Common myeloid progenitor, CD34-positive (primary cell): ENCODE measurements at regions not wholly inside any gene's neighbourhood (a gene's known extent, or its start where the extent isn't known, plus 50 kb on each side); places are given as distances from the start of the nearest gene placed in this dataset.

Experiments used
- CTCF ChIA-PET: fragments of 350-600 bp; sonication (Branson Sonifier 250); formaldehyde crosslinking; loops from one replicate; lab custom pipeline; 2021; ENCODE audit warnings: antibody characterized with exemption; lab: Charles Lee
- POLR2A ChIA-PET: fragments of 350-600 bp; sonication (Branson Sonifier 250); formaldehyde crosslinking; loops from one replicate; lab custom pipeline; 2021; ENCODE audit warnings: antibody characterized with exemption; lab: Charles Lee
- DNase-seq, 3 donors: peaks; one replicate each; pipeline versions ENCODE4 v3.0.0 to v3.0.0-alpha.2; 2013
- H3K27ac ChIP-seq, 2 experiments: 1 replicate in 1 of 2; 2 replicates in 1 of 2; pipeline ENCODE4 v1.7.0; 2013; ENCODE audit warnings: inconsistent platforms in 2 of 2, low read length in 2 of 2, mild to moderate bottlenecking in 2 of 2, low read depth in 1 of 2, moderate library complexity in 1 of 2; ENCODE audit not compliant: severe bottlenecking in 2 of 2, insufficient read depth in 1 of 2, poor library complexity in 1 of 2
- H3K27me3 ChIP-seq, 5 experiments: replicated peaks in 2 of 5; 1 replicate in 3 of 5; 2 replicates in 2 of 5; pipeline versions ENCODE4 v1.6.1 to v1.7.0; 2013; ENCODE audit warnings: low read length in 4 of 5, mild to moderate bottlenecking in 2 of 5, moderate library complexity in 2 of 5, inconsistent platforms in 1 of 5; ENCODE audit not compliant: insufficient read depth in 5 of 5, control insufficient read depth in 4 of 5
- H3K36me3 ChIP-seq, 4 experiments: 1 replicate in 2 of 4; 2 replicates in 2 of 4; pipeline versions ENCODE4 v1.6.1 to v1.7.0; 2013; ENCODE audit warnings: low read length in 3 of 4, control low read depth in 1 of 4, mild to moderate bottlenecking in 1 of 4; ENCODE audit not compliant: control insufficient read depth in 4 of 4, insufficient read depth in 4 of 4
- H3K4me1 ChIP-seq, 4 experiments: 1 replicate in 3 of 4; 2 replicates in 1 of 4; pipeline versions ENCODE4 v1.6.1 to v1.7.1; 2013; ENCODE audit warnings: low read length in 3 of 4, mild to moderate bottlenecking in 3 of 4, control low read depth in 1 of 4, inconsistent platforms in 1 of 4, moderate library complexity in 1 of 4; ENCODE audit not compliant: control insufficient read depth in 4 of 4, insufficient read depth in 4 of 4; ENCODE audit errors: control extremely low read depth in 1 of 4
- H3K4me3 ChIP-seq, 7 experiments: 1 replicate in 4 of 7; 2 replicates in 3 of 7; pipeline versions ENCODE4 v1.5.1 to v1.7.0; 2013; ENCODE audit warnings: mild to moderate bottlenecking in 7 of 7, low read length in 6 of 7, moderate library complexity in 6 of 7, inconsistent platforms in 2 of 7, low read depth in 2 of 7, control low read depth in 1 of 7; ENCODE audit not compliant: insufficient read depth in 4 of 7, control insufficient read depth in 1 of 7; ENCODE audit errors: extremely low read depth in 1 of 7
- H3K9me3 ChIP-seq, 5 experiments: 1 replicate in 4 of 5; 2 replicates in 1 of 5; pipeline versions ENCODE4 v1.6.1 to v1.7.1; 2013; ENCODE audit warnings: low read length in 4 of 5, mild to moderate bottlenecking in 2 of 5, inconsistent platforms in 1 of 5, low read depth in 1 of 5, moderate library complexity in 1 of 5; ENCODE audit not compliant: control insufficient read depth in 4 of 5, insufficient read depth in 2 of 5; ENCODE audit errors: control extremely low read depth in 1 of 5
- WGBS: methylation state at CpG from one replicate; pipeline ENCODE4 v1.1.5; 2013; ENCODE audit not compliant: insufficient coverage; 5-methylcytosine and 5-hydroxymethylcytosine counted together

- Histone ChIP-seq H3K36me3 (no peaks in the 10 kb centered on the region), H3K27ac (no peak overlapping the region), H3K4me3 (no peak overlapping the region), H3K9me3 (no peaks in the 10 kb centered on the region), H3K27me3 (no peaks in the 10 kb centered on the region), H3K4me1 (no peaks in the 10 kb centered on the region)
- no peak for DNase-seq
- POLR2A ChIA-PET, result no interaction called here
- CTCF ChIA-PET, result no interaction called here
- no CpG with 5 or more reads among the region's 1 CpG for WGBS
These were observed 72.5 kb upstream of the KCNIP4 start for GRCh38 chr4:22021106-22021505.

GRCh38 chr4:22020129-22020528 is 71.6 kb upstream of the KCNIP4 start:
- DNase-seq, result no peak
- Histone ChIP-seq H3K27me3 (no peaks in the 10 kb centered on the region), H3K27ac (no peak overlapping the region), H3K4me3 (no peak overlapping the region), H3K9me3 (no peaks in the 10 kb centered on the region), H3K4me1 (no peaks in the 10 kb centered on the region), H3K36me3 (no peaks in the 10 kb centered on the region)
- CTCF ChIA-PET, result no interaction called here
- POLR2A ChIA-PET, result no interaction called here

DNA sequence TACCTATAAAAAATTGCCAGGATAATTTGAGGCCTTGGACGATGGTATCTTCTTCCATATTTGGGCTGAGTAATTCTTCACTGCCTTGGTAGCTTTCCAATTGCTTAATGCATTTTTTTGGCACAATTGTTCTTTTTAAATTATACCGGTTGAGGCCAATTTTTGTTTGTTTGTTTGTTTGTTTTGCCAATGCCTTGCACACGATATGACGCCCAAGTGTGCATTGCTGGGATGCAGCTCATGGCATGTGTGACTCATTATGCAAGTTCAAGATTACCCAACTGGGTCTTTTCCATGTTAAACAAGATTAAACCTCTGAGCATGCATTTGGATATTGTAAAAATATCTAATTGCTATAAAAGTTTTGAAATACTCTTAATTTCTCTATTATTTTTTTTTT is 71.1 kb upstream of the KCNIP4 start:
- CTCF ChIA-PET, result no interaction called here
- Histone ChIP-seq H3K36me3 (no peaks in the 10 kb centered on the region), H3K4me1 (no peaks in the 10 kb centered on the region), H3K9me3 (no peaks in the 10 kb centered on the region), H3K27ac (no peak overlapping the region), H3K27me3 (no peaks in the 10 kb centered on the region), H3K4me3 (no peak overlapping the region)
- WGBS, result 90% methylated on average over 3 of the region's 4 CpGs
- POLR2A ChIA-PET, result no interaction called here
- DNase-seq, result no peak

DNA sequence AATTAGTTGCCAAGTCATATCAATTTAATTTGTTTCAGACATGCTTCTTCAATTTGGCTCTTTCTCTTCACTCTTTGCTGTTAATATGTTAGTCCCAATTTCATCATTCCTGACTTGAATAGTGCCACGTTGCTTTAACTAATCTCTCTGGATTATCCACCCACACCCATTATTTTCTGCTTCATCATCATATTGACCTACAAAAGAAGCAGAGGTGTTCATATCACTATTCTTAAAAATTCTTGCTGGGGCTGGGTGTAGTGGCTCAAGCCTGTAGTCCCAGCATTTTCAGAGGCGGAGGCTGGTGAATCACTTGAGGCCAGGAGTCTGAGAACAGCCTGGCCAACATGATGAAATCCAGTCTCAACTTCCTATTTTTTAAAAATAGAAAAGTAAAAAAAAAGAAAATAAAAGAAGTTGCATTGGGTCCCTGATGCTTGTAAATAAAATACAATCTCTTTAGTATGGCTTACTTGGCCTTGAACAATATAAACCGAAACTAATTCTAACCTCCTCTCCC is 65.7 kb upstream of the KCNIP4 start:
- H3K36me3 ChIP-seq, result no peaks in the 10 kb centered on the region
- no peak overlapping the region for H3K27ac ChIP-seq
- H3K4me3 ChIP-seq, result no peak overlapping the region
- H3K27me3 ChIP-seq, result no peaks in the 10 kb centered on the region
- DNase-seq, result no peak
- H3K4me1 ChIP-seq, result no peaks in the 10 kb centered on the region
- 89% methylated on average over 2 of the region's 3 CpGs for WGBS
- ChIA-PET CTCF (no interaction called here), POLR2A (no interaction called here)
- H3K9me3 ChIP-seq, result no peaks in the 10 kb centered on the region

GRCh38 chr4:22003878-22004277 is 55.3 kb upstream of the KCNIP4 start:
- CTCF ChIA-PET, result no interaction called here
- POLR2A ChIA-PET, result no interaction called here
- Histone ChIP-seq H3K4me3 (no peak overlapping the region), H3K9me3 (no peaks in the 10 kb centered on the region), H3K36me3 (no peaks in the 10 kb centered on the region), H3K27me3 (no peaks in the 10 kb centered on the region), H3K4me1 (no peaks in the 10 kb centered on the region), H3K27ac (no peak overlapping the region)
- DNase-seq, result no peak
- 73% methylated on average over 1 of the region's 1 CpG for WGBS
